HG03469 (cell line): ENCODE measurements at regions not wholly inside any gene's neighbourhood (a gene's known extent, or its start where the extent isn't known, plus 50 kb on each side); places are given as distances from the start of the nearest gene placed in this dataset.
"Not testable (repeated sequence)": the region's sequence is repeated elsewhere in the genome, so short reads cannot be mapped to it uniquely, and the experiment has no call there.

Experiments
- ATAC-seq: cut with Tn5 transposase; IDR thresholded peaks from one replicate; pipeline ENCODE4 v1.9.1; 2021; ENCODE audit warnings: mild to moderate bottlenecking, moderate library complexity, moderate number of reproducible peaks; ENCODE audit not compliant: unreplicated experiment

DNA sequence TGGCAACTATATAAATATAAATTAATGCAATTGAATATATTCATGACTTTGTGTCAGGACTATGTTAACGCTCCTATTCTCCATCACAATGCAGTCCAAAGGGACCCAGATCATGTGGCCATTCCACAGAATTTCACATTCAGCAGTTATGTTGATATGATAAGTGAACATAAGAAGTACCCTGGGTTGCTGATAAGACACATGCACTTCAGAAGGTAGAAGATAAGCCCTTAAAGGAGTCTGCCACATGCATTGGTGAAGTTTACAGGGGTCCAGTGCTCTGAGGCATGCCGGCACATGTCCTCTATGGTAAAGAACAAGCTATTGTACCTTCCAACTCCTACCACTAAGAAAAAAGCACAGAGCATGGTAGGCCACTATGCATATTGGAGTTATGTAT lies 76.4 kb downstream of the PHAX start:
- no peak for ATAC-seq

DNA sequence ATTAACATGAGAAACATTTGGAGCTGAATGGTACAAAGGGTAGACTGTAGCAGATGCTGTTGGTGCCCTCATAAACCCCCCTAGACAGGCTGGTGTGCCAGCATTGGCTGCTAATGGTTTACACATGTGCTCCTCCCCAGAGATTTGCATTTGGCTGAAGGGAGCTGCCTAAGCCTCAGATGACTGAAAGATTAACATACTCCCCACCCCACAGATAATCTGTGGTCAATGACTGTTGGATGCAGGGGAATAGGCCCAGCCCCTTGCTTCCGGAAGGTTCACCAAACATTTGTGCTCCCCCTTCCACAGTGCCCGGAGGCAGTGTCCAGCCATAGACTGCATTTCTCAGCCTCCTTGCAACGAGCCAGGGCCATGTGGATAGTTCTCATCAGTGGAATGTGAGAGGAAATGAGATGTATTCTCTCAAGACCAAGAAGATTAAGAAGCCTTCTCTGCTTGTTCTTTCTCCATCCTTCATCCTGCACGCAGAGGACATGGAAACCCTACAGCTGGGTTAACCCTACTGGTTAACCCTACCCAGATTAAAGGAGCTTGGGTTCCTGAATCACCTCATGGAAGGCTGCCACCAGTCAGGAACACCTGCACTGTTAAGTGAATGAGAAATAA lies 79.6 kb downstream of the PHAX start:
- peak; percentile 53 for ATAC-seq

DNA sequence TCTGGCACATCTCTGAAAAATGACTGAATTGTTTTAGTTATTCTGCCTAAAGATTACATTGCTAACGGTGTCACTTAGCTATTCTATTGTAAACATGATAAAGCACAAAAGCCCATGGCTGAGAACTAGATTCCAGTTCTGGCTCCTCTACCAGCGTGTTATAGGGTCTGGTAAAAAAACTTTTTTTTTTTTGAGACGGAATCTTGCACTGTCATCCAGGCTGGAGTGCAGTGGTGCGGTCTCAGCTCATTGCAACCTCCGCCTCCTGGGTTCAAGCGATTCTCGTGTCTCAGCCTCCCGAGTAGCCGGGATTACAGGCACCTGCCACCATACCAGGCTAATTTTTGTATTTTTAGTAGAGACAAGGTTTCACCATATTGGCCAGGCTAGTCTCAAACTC lies 80.6 kb downstream of the PHAX start:
- not testable (repeated sequence) for ATAC-seq

DNA sequence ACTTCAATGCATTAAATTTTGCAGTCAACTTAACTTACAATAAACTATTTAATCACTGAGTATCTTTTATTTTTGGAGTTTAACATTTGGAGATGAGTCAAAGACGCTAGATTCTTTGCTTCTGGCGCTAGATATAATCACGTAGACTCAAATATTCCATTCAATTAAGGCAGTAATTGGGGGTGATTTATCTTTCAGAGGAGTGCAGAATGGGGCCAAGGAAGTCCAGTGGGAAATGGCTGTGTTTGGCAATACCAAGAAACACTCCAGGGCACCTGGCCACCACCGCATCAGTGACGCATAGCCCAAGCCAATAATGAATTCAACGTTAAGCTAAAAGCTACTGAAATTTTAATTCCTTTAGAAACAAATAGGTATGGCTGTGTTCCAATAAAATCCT lies 81.2 kb downstream of the PHAX start:
- ATAC-seq: no peak

DNA sequence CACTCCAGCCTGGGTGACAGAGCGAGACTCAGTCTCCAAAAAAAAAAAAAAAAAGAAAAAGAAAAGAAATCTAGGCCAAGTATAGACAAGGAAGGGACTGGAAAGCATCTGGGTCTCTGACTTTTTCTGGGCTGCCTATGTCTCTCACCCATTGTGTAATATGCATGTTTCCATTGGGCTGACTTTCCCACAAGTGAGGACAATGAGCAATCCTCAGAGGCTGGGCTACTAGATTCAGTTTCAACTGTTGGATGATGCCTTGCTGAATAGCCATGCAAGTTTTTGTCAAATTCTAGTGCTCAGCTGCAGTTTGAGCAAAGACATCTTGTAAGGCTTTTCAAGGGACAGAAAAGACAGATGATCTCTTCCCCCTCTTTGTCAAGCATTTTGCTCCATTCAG lies 82.1 kb downstream of the PHAX start:
- no peak for ATAC-seq

DNA sequence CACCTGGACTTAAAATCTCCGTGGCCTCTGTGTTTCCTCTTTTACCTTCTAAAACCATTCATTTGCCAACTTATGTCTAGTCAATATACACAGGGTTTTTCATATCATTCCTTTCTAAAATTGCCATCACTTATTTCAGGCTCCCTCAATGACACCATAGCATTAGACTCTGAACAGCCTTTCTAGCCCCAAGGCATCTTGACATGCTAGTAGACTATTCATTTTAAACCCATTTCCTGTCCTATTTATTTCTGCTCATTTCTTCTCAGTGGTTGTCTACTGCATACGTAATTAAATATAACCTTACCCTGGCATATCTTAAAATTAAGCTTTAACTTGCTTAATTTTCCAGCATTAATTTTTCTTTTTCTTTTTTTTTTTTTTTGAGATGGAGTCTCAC lies 83.2 kb downstream of the PHAX start:
- no peak for ATAC-seq

DNA sequence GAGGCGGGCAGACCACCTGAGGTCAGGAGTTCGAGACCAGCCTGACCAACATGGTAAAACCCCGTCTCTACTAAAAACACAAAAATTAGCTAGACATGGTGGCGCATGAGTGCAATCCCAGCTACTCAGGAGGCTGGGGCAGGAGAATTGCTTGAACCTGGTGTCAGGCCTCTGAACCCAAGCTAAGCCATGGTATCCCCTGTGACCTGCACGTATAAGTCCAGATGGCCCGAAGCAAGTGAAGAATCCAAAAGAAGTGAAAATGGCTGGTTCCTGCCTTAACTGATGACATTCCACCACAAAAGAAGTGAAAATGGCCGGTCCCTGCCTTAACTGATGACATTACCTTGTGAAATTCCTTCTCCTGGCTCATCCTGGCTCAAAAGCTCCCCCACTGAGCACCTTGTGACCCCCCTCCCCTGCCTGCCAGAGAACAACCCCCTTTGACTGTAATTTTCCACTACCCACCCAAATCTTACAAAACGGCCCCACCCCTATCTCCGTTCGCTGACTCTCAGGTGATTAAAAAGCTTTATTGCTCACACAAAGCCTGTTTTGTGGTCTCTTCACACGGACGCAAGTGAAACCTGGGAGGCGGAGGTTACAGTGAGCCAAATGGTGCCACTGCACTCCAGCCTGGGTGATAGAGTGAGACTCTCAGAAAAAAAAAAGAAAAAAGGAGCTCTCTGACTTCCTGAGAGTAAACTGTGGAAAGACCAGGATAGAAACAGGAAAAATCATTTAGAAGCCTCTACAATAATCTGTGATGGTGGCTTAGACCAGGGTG lies 84.1 kb downstream of the PHAX start:
- not testable (repeated sequence) for ATAC-seq

DNA sequence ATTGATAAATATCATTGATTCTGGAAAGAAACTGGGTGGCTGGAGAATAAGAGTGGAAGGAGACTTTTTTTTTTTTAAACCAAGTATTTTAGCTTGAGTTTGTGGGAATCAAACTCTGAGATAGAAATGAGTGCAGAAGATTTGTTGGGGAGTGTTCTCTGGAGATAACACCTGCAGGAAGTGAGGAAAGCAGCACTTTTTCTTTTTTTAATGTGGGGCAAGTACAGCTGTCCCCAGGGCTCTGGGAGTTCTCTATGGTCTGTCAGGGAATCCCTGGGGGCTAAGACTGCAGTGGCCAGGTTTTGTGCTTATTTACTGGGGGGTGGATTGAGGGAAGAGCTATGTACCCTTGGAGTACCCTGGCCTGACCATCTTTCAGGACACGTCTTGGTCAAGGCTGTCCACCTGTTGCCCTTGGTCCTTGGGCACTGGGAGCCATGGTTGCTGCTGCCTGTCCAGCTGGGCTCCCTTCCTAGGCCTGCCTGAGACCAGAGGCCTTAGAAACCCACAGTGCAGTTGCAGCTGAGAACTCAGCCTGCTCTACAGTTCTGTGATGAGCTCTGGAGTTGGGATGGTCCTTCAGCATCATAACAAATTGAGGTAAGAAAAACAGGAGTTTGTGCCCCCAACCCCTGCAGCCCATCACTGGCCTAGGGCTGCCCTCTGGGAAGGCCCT lies 85.8 kb downstream of the PHAX start:
- ATAC-seq: no peak

DNA sequence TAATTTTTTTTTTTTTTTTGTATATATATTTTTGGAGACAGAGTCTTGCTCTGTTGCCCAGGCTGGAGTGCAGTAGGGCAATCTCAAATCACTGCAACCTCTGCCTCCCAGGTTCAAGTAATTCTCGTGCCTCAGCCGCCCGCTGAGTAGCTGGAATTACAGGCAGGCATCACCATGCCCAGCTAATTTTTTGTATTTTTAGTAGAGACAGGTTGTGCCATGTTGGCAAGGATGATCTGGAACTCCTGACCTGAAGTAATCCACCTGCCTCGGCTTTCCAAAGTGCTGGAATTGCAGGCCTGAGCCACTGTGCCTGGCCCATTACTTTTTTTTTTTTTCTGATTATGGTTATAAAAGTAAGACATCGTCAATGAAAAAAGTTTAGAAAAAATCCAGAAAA lies 84.0 kb upstream of the LMNB1 start:
- no peak for ATAC-seq

DNA sequence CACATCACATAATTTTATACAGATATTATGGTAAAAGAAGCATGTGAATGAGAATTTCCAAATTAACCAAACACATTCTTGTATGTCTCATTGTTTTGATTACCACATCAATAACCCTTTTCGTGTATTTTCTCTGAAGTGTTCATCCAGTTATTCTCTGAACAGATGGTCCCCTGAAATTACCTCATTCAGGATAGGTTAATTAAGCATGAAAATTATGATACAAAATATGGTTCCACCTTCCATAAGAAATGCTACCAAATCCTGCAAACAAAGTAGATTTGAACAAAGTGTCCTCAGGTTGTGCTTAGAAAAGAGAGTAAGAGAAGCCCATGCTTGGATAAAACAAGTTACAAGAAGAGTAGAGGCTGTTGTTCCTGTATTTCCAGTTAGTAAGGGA lies 83.1 kb upstream of the LMNB1 start:
- ATAC-seq: no peak

DNA sequence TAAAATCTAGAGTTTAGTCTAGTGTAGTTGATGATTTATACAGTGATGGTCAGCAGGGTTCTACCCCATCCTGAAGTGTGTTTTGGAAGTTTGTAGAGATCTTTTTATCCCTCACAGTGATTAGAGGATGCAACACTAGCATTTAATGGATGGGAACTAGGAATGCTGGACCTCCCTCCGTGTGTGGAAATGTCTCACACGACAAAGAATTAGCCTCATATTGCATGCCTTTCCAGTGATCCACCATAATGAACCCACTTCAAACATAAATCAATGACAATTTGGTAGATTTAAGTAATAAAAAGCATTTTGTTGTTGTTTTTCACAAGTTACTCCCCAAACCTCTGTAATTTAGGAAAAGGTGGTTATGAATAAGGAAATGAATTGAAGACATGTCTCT lies 82.5 kb upstream of the LMNB1 start:
- no peak for ATAC-seq

DNA sequence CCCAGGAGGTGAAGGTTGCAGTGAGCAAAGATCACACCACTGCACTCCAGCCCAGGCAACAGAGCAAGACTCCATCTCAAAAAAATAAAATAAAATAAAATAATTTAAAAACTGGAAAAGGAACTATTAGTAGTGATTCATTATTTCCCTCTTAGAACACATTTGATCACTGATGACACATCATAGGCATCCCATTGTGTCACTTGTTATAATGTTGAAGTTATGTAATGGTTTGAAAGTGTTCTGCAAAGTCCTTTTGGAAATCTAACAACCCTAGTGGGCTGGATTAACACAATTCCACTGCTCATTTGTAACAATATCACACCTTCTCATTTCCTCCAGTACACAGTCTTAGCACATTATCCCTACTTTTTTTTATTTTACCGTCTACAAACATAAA lies 81.8 kb upstream of the LMNB1 start:
- ATAC-seq: no peak

DNA sequence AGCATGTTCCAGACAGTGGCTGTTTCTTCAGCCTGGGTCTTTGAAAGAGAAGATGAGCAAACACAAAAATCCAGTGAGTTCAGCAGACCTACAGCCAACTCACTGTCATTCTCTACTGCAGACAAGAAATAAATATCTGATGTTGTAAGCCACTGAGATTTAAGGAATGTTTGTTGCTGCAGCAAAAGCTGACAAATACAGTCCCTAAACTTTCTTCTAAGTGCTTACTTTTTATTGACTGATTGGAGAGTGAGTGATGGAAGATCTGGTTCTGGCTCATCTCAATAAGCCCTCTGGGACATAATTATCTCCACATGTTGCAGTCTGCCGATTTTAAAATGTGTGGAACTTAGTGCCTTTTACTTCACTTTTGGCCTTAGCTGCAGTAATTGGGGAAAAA lies 69.9 kb upstream of the LMNB1 start:
- ATAC-seq: no peak

DNA sequence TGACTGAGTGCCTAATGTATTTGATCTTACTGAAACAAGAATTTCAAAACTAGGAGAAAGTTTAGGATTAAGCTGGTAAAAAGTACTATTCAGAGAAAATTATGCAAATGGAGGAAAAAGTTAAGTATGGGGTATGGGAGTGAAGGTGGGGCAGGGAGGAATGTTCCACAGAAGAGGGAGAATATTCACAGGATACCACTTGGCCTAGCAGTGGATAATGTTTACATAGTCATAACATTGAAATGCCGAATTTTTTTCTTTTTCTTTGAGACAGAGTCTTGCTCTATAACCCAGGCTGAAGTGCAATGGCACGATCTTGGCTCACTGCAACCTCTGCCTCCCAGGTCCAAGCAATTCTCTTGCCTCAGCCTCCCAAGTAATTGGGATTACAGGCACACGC lies 61.2 kb upstream of the LMNB1 start:
- ATAC-seq: no peak

DNA sequence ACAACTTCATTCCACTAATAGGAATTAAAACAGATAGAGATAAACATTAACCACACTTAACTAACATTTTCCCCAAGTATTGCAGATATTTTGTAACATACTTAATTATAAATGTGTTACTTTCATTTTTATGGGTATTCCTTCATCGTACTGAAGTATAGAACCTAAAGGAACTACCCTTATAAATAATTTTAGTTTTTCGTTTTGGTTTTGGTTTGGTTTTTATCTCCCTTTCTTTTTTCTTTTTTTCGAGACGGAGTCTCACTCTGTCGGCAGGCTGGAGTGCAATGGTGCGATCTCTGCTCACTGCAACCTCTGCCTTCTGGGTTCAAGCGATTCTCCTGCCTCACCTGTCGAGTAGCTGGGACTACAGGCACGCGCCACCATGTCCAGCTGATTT lies 60.1 kb upstream of the LMNB1 start:
- ATAC-seq: no peak

DNA sequence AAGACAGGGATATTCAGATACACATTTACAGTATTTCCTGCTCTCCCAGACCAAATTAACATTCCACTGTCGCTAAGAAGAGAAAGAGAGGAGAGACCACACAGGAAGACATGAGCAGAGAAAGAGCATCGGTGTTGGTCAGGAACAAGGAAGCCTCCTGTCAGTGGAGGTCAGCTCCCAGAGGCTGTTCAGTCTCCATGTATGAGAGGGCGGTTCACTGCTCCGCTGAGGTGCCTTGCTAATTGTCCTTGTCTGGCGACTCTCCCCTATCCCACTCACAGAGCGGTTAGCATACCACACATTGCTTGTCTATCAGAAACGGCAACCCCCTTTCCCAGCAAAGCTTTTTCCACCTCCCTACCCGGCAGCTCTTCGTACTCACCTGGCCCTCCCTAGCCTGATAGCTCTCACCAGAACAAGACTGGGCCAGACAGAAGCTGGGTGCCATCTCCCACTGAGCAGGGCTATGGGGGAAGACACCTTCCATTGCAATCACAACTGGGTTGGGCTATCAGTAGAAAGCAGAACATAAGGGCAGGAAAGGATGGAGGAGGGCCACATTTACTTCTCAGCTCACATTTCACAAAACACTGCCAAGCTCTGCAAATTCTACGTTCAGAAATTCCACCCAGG lies 58.6 kb upstream of the LMNB1 start:
- ATAC-seq: no peak

DNA sequence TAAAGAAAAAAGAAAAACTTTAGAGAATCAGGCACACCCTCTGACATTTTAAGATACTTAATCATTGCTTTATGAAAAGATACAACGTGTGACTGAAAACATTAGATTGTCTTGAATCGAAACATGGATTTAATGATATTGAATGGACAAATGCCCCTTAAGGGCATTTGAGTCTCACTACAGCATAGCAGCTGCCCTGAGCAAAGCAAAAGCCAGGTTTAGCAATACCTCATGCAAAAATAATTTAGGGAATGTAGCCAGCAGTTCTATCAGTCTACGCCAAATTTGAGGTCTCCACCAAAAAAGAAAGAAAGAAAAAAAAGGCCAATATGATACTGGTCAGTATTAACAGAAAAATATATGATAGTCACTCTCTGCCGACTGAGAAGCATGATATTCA lies 56.6 kb upstream of the LMNB1 start:
- no peak for ATAC-seq

DNA sequence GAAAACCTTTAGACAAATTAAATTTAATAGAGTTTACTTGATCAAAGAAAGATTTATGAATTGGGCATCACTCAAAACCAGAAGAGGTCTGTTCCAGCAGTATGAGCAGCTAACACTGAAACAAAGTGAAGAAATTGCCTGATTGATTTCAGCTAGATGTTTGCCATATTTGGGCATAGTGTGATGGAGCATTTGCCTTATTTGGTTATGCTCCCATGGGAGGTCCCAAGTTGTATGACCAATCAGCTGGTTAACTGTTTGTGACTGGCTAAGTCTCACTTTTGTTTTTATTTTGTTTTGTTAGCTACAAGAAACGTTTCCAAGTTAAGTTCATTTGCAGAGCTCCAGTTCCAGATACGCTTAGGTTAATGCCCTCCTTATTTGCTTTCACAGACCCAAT lies 53.3 kb upstream of the LMNB1 start:
- ATAC-seq: no peak
